GM12865 (cell line): ENCODE measurements at regions not wholly inside any gene's neighbourhood (a gene's known extent, or its start where the extent isn't known, plus 50 kb on each side); places are given as distances from the start of the nearest gene placed in this dataset.

Experiments used
- DNase-seq: peaks from one replicate; pipeline ENCODE4 v3.0.0; 2010; ENCODE audit warnings: low read depth
- H3K4me3 ChIP-seq: 2 replicates; pipeline ENCODE4 v1.5.1; 2011; ENCODE audit warnings: mild to moderate bottlenecking, low read depth, low read length, control low read depth
- TF ChIP-seq, protein P1 (sequence below): IDR thresholded peaks from 2 replicates; pipeline ENCODE4 v1.5.1; 2011; ENCODE audit warnings: low read length, control low read depth, low read depth, inconsistent platforms; ENCODE audit not compliant: insufficient read depth; ENCODE audit errors: missing control alignments

DNA sequence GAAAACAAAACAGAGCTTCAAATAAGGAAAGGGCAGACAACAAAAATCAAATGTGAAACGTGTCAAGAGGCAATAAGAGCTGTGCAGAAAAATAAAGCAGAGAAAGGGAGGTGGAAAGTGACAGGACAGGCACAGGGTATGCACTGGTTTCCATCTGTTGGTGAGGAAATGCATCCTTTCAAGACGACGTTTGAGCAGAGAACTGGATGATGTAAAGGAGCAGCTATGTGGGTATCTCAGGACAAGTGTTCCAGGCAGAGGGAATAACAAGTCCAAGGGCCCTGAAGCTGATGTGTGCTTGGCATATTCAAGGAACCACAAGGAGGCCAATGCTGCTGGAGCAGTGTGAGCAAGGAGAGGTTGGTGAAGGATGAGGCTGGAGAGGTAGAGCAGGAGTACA, 168.9 kb upstream of the SERPINE2 start:
- H3K4me3 ChIP-seq = no peak overlapping the region
- no peak for DNase-seq
- TF ChIP-seq, protein P1, sequence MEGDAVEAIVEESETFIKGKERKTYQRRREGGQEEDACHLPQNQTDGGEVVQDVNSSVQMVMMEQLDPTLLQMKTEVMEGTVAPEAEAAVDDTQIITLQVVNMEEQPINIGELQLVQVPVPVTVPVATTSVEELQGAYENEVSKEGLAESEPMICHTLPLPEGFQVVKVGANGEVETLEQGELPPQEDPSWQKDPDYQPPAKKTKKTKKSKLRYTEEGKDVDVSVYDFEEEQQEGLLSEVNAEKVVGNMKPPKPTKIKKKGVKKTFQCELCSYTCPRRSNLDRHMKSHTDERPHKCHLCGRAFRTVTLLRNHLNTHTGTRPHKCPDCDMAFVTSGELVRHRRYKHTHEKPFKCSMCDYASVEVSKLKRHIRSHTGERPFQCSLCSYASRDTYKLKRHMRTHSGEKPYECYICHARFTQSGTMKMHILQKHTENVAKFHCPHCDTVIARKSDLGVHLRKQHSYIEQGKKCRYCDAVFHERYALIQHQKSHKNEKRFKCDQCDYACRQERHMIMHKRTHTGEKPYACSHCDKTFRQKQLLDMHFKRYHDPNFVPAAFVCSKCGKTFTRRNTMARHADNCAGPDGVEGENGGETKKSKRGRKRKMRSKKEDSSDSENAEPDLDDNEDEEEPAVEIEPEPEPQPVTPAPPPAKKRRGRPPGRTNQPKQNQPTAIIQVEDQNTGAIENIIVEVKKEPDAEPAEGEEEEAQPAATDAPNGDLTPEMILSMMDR = no peak

DNA sequence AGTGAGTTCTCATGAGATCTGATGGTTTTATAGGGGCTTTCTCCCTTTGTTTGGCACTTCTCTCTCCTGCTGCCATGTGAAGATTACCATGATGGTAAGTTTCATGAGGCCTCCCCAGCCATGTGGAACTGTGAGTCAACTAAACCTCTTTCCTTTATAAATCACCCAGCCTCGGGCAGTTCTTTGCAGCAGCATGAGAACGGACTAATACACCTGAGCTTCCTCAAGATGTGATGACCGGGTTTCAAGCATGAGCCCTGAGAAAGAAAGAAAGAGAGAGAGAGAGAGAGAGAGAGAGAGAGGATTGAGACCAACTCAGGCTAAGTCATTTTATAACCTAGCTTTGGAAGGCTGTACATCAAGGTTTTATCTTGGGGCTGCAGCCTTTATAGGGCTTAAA, 167.7 kb upstream of the SERPINE2 start:
- no peak for DNase-seq
- no peak overlapping the region for H3K4me3 ChIP-seq
- TF ChIP-seq, protein P1 = no peak

DNA sequence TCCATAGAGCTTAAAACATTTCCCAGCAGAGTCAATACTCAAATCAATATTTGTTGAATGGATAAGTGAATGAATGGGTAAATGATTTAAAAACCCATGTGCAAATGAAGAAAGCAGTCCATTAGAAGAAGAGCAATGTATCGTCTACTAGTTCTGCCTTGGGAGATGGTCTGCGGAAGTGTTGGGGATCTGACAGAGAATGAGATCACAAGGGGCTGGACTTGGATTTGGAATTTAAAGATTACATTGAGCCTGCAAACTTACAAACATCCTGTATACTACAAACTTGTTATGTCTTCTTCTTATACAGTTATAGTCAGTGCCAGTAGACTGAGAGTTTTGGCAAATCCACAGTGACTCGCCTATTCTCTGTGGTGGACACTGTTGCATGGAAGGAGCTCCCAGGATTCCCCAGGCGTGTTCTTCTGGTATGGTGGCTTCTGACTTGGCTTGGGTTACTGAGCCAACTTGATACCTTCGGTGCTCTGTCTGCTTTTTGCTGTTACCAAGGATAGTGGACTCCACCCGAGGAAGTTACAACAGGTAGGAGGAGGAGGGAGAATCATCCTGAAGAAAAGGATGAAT, 163.3 kb upstream of the SERPINE2 start:
- H3K4me3 ChIP-seq = no peak overlapping the region
- TF ChIP-seq, protein P1 = no peak
- no peak for DNase-seq

DNA sequence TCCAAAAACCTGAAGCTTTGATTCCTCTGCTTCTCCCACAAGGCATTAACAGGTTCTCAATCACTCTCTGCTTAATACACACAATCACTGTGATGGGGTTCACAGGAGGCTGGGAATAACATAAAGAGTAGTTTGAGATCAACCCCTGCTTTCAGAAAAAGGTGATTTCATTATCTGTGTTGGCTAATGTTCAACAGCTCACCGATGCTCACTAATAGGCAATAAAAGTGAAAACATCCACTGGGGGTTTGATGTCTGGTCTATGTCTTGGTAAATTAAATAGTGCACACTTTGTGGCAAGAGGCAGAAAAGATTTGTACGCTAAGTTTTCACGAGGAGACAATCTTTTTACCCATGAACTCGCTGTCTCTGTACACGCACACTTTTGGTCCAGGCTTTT, 159.3 kb upstream of the SERPINE2 start:
- TF ChIP-seq, protein P1 = no peak
- no peak for DNase-seq

DNA sequence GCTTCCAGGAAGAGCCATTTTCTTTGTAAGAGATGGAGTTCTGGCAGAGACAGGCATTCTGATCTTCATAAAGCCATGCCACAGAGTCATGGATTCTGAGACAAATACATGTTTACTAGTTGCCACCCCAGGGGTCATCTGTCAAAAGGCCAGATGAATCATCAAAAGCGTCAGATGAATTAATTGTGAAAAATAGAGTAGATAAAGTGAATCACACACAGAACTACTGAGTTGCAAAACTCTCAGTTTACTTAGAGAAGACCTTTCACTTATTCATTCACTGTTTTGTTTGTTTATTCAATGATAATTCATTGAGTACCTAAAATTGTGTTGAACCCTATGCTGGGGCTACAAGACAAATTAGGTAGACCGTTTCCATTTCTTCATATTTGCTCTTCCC, 157.7 kb upstream of the SERPINE2 start:
- H3K4me3 ChIP-seq = no peak overlapping the region
- TF ChIP-seq, protein P1 = no peak
- DNase-seq = no peak

More for the DNA sequence above, 159.3 kb upstream of the SERPINE2 start:
- no peak overlapping the region for H3K4me3 ChIP-seq

DNA sequence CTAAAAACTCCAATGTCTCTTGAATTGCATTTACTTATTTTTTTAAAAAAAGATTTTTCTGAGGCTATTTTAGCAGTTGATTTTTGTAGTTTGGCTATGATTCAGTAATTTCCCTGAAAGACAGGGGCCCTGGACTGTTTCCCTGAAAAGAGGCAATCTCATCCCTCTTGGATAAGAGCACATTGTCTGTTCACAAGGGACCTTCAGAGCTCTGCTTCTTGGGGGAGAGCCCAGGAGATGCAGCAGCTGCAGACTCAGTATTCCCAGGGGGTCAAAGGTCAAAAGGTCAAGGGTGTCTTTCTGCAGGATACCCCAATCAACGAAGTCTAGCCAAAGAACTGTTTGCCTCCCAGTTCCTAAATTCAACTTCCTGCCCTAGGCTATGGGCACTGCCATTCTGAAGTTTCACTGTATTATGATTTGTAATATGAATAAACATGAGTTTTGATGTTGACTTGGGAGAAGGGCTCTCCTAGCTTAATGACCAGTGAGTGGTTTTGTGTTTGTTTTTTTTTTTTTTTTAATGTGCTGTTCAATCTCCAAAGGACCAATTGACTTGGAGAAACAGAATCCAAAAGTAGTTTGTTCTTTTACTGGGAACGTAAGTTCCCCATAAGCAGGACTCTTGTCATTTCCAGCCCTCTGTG, 157.0 kb upstream of the SERPINE2 start:
- TF ChIP-seq, protein P1 = no peak
- H3K4me3 ChIP-seq = no peak overlapping the region
- no peak for DNase-seq

DNA sequence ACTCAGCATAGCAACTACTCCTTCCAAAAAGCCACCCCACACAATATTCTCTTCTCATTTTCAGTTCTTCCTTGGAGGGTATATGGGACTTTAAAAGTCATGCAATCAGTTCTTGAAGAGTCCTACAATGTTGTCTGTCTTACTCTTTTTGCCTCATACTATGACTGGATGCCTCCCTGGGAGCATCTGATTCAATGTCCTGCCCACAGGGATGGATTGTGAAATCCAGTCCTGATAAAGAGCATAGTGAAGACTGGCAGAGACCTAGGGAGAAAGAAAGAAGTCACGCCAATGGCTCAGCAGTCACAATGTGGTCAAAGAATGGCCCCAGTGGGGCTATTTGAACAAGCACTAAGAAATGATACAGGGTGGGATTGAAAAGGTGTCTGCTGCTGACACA, 155.1 kb upstream of the SERPINE2 start:
- no peak for DNase-seq
- no peak overlapping the region for H3K4me3 ChIP-seq
- TF ChIP-seq, protein P1 = no peak
